ENCODE measurements at regions not wholly inside any gene's neighbourhood (a gene's known extent, or its start where the extent isn't known, plus 50 kb on each side); places are given as distances from the start of the nearest gene placed in this dataset.

DNA sequence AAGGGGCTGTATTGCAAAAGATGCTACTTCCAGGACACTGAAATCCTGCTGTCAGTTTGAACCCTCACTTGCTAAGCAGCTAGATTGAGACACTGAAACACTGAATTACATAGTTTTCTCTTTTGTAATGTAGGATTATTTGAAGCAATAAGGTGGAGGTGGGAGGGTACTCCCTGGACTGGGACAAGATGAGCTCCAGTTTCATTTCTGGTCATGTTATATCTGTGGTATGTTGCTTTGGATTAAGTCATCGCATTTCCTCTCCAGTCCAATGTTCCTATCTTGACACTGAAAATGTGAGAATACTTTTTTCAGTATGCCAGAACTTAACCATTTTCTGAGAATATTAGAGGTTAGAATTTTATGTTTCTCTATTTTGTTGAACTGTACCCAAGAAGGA lies 426.2 kb upstream of the MEX3C start:
- no peaks in the 10 kb centered on the region for H3K4me1 ChIP-seq (ENCODE audit: control insufficient read depth, insufficient read depth, low read length)
- H2AFZ ChIP-seq (ENCODE audit: control insufficient read depth, low read depth, low read length) = no peak overlapping the region
- no peaks in the 10 kb centered on the region for H4K20me1 ChIP-seq (ENCODE audit: control insufficient read depth, insufficient read depth)
- no peaks in the 10 kb centered on the region for H3K36me3 ChIP-seq (ENCODE audit: control insufficient read depth in 2 of 2, insufficient read depth in 2 of 2, low read length in 1 of 2)
- no peak for ATAC-seq
- TF ChIP-seq SREBF1 (IDR thresholded peaks at IDR 0.05; ENCODE audit: low read length) = no peak
- TF ChIP-seq, protein P1, sequence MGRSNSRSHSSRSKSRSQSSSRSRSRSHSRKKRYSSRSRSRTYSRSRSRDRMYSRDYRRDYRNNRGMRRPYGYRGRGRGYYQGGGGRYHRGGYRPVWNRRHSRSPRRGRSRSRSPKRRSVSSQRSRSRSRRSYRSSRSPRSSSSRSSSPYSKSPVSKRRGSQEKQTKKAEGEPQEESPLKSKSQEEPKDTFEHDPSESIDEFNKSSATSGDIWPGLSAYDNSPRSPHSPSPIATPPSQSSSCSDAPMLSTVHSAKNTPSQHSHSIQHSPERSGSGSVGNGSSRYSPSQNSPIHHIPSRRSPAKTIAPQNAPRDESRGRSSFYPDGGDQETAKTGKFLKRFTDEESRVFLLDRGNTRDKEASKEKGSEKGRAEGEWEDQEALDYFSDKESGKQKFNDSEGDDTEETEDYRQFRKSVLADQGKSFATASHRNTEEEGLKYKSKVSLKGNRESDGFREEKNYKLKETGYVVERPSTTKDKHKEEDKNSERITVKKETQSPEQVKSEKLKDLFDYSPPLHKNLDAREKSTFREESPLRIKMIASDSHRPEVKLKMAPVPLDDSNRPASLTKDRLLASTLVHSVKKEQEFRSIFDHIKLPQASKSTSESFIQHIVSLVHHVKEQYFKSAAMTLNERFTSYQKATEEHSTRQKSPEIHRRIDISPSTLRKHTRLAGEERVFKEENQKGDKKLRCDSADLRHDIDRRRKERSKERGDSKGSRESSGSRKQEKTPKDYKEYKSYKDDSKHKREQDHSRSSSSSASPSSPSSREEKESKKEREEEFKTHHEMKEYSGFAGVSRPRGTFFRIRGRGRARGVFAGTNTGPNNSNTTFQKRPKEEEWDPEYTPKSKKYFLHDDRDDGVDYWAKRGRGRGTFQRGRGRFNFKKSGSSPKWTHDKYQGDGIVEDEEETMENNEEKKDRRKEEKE (IDR thresholded peaks at IDR 0.05) = no peak
- no peak for TF ChIP-seq BCL11A (IDR thresholded peaks at IDR 0.05; ENCODE audit: low read depth, low read length)
- no peak for TF ChIP-seq NRF1 (conservative IDR thresholded peaks at IDR 0.05; ENCODE audit: low read depth, low read length)
- TF ChIP-seq, protein P2, sequence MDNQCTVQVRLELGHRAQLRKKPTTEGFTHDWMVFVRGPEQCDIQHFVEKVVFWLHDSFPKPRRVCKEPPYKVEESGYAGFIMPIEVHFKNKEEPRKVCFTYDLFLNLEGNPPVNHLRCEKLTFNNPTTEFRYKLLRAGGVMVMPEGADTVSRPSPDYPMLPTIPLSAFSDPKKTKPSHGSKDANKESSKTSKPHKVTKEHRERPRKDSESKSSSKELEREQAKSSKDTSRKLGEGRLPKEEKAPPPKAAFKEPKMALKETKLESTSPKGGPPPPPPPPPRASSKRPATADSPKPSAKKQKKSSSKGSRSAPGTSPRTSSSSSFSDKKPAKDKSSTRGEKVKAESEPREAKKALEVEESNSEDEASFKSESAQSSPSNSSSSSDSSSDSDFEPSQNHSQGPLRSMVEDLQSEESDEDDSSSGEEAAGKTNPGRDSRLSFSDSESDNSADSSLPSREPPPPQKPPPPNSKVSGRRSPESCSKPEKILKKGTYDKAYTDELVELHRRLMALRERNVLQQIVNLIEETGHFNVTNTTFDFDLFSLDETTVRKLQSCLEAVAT (IDR thresholded peaks at IDR 0.05) = no peak
- TF ChIP-seq TCF7 (IDR thresholded peaks at IDR 0.05; ENCODE audit: borderline replicate concordance) = no peak
- TF ChIP-seq YY1 (IDR thresholded peaks at IDR 0.05; ENCODE audit: low read depth, low read length) = no peak
- no peak for TF ChIP-seq RBBP5 (conservative IDR thresholded peaks at IDR 0.05)
- no peak for TF ChIP-seq NR2C2 (IDR thresholded peaks at IDR 0.05; ENCODE audit: borderline replicate concordance, control insufficient read depth, insufficient read length, low read depth)
- no peaks in the 10 kb centered on the region for H3K79me2 ChIP-seq (ENCODE audit: control insufficient read depth, insufficient read depth, low read length)
- no peak overlapping the region for H3K27ac ChIP-seq (ENCODE audit: control insufficient read depth, insufficient read depth)
- CTCF ChIA-PET = interaction anchor here (0.7 to 4.7 kb wide), 9 partner anchors 27 to 1280 kb away, joined by 3 to 53 read pairs (median 4); no protein-coding TSS in a partner anchor
- H3K4me3 ChIP-seq = no peak overlapping the region
- intact Hi-C loops (cut with micrococcal nuclease; ENCODE audit: unreplicated experiment) (loop anchor here (1.0 to 10.0 kb wide), 5 partner anchors 665 to 1531 kb away; no protein-coding TSS in a partner anchor), in situ Hi-C loops (cut with MboI) (no loop called here)
- H3K27me3 ChIP-seq (replicated peaks in 1 of 2; ENCODE audit: control insufficient read depth in 2 of 2, insufficient read depth in 2 of 2, low read length in 1 of 2) = no peaks in the 10 kb centered on the region
- POLR2A ChIA-PET = no interaction called here
- H3K9me3 ChIP-seq (replicated peaks; ENCODE audit: control insufficient read depth, insufficient read depth, low read length) = no peaks in the 10 kb centered on the region
- RAD21 ChIA-PET (ENCODE audit: unreplicated experiment) = interaction anchor here (1.0 to 6.6 kb wide), 5 partner anchors 45 to 1047 kb away, joined by 3 to 76 read pairs (median 9); no protein-coding TSS in a partner anchor
- SMC1A ChIA-PET (ENCODE audit: uncharacterized antibody, unreplicated experiment) = interaction anchor here (1.3 to 6.2 kb wide), 5 partner anchors 18 to 665 kb away, joined by 3 to 38 read pairs (median 5); no protein-coding TSS in a partner anchor
- FAIRE-seq = no peak
- H3K9ac ChIP-seq (ENCODE audit: control insufficient read depth, insufficient read depth, low read length) = no peak overlapping the region
- WGBS (ENCODE audit: insufficient coverage, insufficient replicate concordance, low lambda C conversion rate, missing lambda C conversion rate) = 58% methylated on average over 1 of the region's 1 CpG
- H3K4me2 ChIP-seq (ENCODE audit: control insufficient read depth, insufficient read depth) = no peak overlapping the region
- no TSS peak for BruUV-seq (replicated peaks)
- no peak for DNase-seq (ENCODE audit: low read depth, low spot score)

All from GM12878 (cell line).